Activated CD4-positive, alpha-beta T cell treated with anti-CD3 and anti-CD28 coated beads, Interleukin-10, Interleukin-2, amounts not matched to agents 100 ng/mL and 50 ng/mL, durations not matched to agents 16 hours and 8 hours (primary cell): ENCODE measurements at regions not wholly inside any gene's neighbourhood (a gene's known extent, or its start where the extent isn't known, plus 50 kb on each side); places are given as distances from the start of the nearest gene placed in this dataset.

ENCODE experiments used
- DNase-seq: peaks from one replicate; pipeline ENCODE4 v3.0.0-alpha.2; 2020

GRCh38 chr4:96189761-96190160, 349.9 kb downstream of the PDHA2 start:
- DNase-seq = no peak

- DNase-seq = no peak
Measured at GRCh38 chr4:96193061-96193460, 353.2 kb downstream of the PDHA2 start.

GRCh38 chr4:96194993-96195392, 355.1 kb downstream of the PDHA2 start:
- DNase-seq = no peak

GRCh38 chr4:96205143-96205936, 365.4 kb downstream of the PDHA2 start:
- DNase-seq = no peak

GRCh38 chr4:96227515-96227914, 387.6 kb downstream of the PDHA2 start:
- no peak for DNase-seq

GRCh38 chr4:96228463-96228862, 388.6 kb downstream of the PDHA2 start:
- no peak for DNase-seq

GRCh38 chr4:96240041-96240440, 400.1 kb downstream of the PDHA2 start:
- no peak for DNase-seq

GRCh38 chr4:96241819-96242218, 401.9 kb downstream of the PDHA2 start:
- no peak for DNase-seq

- DNase-seq = no peak
Measured at GRCh38 chr4:96247096-96247495, 407.2 kb downstream of the PDHA2 start.

GRCh38 chr4:96248225-96248624, 408.3 kb downstream of the PDHA2 start:
- no peak for DNase-seq

GRCh38 chr4:96260064-96260682, 420.3 kb downstream of the PDHA2 start:
- no peak for DNase-seq

- no peak for DNase-seq
Measured at GRCh38 chr4:96262057-96262456, 422.2 kb downstream of the PDHA2 start.

- no peak for DNase-seq
Measured at GRCh38 chr4:96263291-96263690, 423.4 kb downstream of the PDHA2 start.

GRCh38 chr4:96264941-96265463, 425.1 kb downstream of the PDHA2 start:
- DNase-seq = no peak

- DNase-seq = no peak
Measured at GRCh38 chr4:96293806-96294205, 453.9 kb downstream of the PDHA2 start.

GRCh38 chr4:96295143-96295741, 455.3 kb downstream of the PDHA2 start:
- DNase-seq = no peak

GRCh38 chr4:96301715-96302114, 461.8 kb downstream of the PDHA2 start:
- DNase-seq = no peak

GRCh38 chr4:96305030-96305429, 465.1 kb downstream of the PDHA2 start:
- DNase-seq = no peak

GRCh38 chr4:96312046-96312685, 472.3 kb downstream of the PDHA2 start:
- DNase-seq = no peak

- no peak for DNase-seq
Measured at GRCh38 chr4:96315815-96316214, 475.9 kb downstream of the PDHA2 start.

GRCh38 chr4:96316776-96317175, 476.9 kb downstream of the PDHA2 start:
- no peak for DNase-seq

GRCh38 chr4:96317891-96318290, 478.0 kb downstream of the PDHA2 start:
- no peak for DNase-seq

GRCh38 chr4:96326846-96327245, 487.0 kb downstream of the PDHA2 start:
- DNase-seq = no peak
